HEK293 (cell line): ENCODE measurements at regions not wholly inside any gene's neighbourhood (a gene's known extent, or its start where the extent isn't known, plus 50 kb on each side); places are given as distances from the start of the nearest gene placed in this dataset.

ENCODE experiments used
- ZFP41 ChIP-seq: fragments of 450-650 bp; formaldehyde crosslinking; IDR thresholded peaks from 2 replicates; pipeline ENCODE4 v1.5.1; 2016; ENCODE audit warnings: missing biosample characterization, missing genetic modification characterization, borderline replicate concordance
- ZNF274 ChIP-seq, 2 experiments: fragments of 200-500 bp in 1 of 2; fragments of 450-650 bp in 1 of 2; sonication (Bioruptor generic) in 1 of 2; formaldehyde crosslinking in 1 of 2; IDR thresholded peaks; 2 replicates each; pipeline versions ENCODE4 v1.5.1 to v1.6.1; 2014 to 2016; ENCODE audit warnings: borderline replicate concordance in 1 of 2, inconsistent platforms in 1 of 2, low read length in 1 of 2, missing biosample characterization in 1 of 2, missing genetic modification characterization in 1 of 2
- ZNF292 ChIP-seq: fragments of 450-650 bp; formaldehyde crosslinking; IDR thresholded peaks from 2 replicates; pipeline ENCODE4 v1.5.1; 2016; ENCODE audit warnings: low read depth, missing biosample characterization, missing genetic modification characterization, borderline replicate concordance

DNA sequence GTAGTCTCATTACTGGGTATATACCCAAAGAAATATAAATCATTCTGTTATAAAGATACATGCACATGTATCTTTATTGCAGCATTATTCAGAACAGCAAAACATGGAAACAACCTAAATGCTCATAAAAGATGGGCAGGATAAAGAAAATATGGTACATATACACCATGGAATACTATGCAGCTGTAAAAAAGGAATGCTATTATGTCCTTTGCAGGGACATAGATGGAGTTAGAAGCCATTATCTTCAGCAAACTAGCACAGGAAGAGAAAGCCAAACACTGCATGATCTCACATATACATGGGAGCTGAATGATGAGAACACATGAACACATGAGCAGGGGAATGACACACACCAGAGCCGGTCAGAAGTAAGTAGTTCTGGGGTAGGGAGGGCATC is 297.4 kb upstream of the GLI3 start:
- TF ChIP-seq ZNF292 (tag by site-specific recombination) (no peak), ZNF274 (IDR thresholded peaks at IDR 0.05; ENCODE audit: low read length) (no peak), ZNF274 (tag by site-specific recombination; IDR thresholded peaks at IDR 0.05; ENCODE audit: borderline replicate concordance) (no peak), ZFP41 (tag by site-specific recombination) (no peak)
